ENCODE measurements at regions not wholly inside any gene's neighbourhood (a gene's known extent, or its start where the extent isn't known, plus 50 kb on each side); places are given as distances from the start of the nearest gene placed in this dataset.
"Not testable (repeated sequence)": the region's sequence is repeated elsewhere in the genome, so short reads cannot be mapped to it uniquely, and the experiment has no call there.

DNA sequence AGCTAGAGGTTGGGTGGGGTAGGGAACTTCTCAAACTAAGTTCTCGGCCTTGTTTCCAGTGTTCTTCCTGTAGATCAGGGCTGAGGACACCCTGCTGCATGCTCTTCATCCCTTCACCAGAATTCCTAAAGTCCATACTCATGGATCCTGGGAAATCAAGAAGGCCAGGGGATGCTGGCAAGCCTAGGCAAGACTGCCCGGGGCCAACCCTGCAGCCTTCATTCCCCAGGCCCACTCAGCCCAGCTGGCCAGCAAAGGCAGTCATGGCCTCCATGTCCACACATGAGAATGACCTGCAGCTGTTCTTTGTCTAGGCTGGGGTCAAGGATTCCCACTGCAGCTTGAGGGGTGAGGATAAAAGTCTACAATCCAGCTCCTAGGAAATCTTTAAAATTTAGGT is 109.3 kb upstream of the ETV6 start:
- no peak for DNase-seq

DNA sequence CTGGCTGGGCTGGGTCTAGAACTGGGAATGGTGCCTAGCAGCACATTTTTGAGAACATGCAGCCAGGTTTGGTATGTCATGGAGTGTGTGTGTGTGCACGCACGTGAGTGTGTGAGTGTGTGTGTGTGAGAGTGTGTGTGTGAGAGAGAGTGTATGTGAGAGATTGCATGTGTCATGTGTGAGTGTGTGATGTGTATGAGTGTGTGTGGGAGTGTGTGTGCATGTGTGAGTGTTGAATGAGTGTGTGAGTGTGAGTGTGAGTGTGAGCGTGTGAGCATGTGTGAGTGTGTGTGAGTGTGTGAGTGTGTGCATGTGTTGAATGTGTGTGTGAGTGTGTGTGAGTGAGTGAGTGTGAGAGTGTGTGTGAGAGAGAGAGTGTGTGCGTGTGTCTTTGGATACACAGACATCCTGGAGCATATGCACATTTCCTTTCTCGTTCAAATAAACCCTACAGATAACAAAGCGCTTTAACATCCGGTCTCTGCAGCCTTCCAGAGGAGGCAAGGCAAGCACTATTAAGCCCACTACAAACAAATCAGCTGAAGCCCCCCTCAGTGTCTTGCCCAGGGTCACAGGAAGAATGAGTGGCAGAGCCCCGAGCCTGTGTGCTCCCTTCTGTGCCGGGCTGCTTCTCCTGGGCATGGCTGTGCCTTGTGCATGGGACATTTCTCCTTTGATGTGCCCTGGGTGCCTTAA is 108.7 kb upstream of the ETV6 start:
- no peak for DNase-seq

DNA sequence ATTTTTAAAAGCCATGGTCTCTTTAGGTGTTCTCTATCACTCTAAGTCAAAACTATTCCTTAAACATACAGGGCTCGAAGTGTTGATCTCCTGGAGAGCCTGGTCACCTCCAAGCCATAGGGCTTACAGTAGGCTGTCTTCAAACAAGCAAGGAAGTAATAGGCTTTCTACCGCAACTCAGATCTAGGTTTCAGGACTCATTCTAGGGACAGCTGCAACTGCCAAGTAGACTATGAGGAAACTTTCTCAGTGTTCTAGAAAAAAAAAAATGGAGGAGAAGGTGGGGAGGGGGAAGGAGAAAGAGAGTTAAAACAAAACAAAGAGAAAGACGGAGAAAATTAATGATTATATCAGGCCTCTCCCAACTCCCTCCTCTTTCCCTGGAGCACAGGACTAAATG is 106.9 kb upstream of the ETV6 start:
- DNase-seq = no peak

DNA sequence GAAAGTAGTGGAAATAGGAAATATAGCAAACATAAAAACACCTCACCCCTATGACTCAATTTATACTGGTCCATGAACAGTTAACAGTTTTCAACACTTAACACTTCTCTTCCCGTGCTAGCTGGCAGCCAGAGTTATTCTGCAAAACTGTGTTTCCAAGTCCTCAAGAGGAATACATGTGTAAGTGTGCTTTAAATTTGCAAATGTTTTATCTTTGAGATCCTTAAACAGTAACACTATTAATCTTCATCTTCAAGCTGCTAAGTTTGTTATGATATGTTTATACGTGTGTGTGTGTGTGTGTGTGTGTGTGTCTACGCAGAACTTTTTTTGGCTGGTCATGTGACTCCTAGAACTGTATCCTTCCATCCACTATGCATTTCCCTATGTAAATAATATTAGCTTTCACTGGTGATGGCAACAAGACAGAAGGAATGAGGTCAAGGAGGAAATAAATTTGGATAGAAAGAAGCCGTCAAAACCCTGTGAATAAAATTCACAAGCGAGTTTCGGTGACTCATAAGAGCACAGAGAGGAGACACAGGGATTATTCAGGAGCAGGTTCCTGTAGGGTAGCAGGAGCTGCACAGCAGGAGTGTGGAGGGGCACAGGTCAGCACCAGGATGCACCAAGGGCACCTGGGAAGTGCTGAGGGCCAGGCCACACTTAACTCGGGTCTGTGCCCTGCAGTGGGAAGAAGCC is 105.9 kb upstream of the ETV6 start:
- no peak for DNase-seq

DNA sequence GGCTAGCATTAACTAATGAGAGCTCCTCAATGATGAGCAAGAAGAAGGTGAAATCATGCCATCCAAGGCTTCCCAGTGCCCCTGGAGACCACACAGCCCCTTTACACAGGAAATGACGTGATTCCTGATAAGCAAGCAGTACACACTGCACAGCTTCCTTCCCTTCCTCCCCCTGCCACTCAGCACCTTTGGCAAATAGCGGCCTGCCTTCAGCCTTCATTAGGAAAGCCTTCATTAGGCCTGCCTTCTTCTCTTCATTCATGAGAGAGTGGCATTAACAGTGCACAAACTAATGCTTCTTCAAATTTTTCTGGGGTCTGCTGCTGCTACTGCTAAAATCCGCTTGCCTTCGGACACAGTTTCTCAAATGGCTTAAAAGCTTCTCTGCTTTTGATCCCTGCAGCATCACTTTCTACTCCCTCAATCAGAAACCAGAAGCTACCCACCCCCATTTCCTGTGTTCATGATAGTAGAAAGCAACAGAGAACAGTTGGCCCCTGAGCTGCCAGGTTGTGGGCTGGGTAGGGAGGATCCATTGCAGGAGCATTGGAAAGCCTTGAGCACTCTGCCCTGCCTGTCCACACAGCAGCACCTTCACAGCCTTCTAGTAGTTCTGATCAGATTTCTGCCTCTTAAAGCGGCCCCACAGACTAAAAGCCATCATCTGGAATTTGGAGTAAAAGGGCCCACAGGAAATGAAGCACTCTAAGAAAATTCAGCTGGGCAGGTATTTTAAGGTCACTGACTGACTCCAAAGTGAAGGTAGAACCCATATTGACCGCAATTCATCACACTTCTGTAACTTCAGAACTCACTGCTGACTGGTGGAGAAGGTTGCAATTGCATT is 103.8 kb upstream of the ETV6 start:
- DNase-seq = peak in 1 of 2 donors; percentile 70

DNA sequence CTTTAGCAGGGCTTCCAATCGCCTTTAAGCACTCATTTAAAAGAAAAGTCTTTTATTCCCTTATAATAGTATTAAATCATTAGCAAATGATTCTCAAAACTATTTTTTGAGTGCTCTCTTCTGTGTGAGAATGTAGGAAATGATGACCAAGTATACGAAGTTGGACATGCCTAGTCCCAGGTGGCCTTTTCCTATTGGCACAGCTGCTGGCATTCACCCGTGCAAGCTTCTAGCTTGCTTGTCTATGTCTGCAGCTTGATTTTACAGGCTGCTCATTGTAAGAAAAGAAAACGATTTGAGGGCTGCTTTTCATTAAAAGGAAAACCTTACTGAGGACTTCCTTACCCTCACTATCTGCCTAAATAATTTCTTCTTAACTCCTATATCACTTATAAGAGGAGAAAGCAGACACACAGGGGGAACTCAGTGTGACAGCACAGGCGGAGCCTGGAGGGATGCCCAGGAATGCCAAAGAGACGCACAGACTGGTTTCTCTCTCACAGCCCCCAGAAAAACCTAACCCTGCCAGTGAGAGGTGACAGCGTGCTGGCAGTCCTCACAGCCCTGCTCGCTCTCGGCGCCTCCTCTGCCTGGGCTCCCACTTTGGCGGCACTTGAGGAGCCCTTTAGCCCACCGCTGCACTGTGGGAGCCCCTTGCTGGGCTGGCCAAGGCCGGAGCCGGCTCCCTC is 102.7 kb upstream of the ETV6 start:
- DNase-seq = not testable (repeated sequence)

DNA sequence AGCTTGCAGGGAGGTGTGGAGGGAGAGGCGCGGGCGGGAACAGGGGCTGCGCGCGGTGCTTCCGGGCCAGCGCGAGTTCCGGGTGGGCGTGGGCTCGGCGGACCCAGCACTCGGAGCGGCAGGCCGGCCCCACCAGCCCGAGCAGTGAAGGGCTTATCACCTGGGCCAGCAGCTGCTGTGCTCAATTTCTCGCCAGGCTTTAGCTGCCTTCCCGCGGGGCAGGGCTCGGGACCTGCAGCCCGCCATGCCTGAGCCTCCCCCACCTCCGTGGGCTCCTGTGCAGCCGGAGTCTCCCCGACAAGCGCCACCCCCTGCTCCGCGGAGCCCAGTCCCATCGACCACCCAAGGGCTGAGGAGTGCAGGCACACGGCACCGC is 102.2 kb upstream of the ETV6 start:
- not testable (repeated sequence) for DNase-seq

DNA sequence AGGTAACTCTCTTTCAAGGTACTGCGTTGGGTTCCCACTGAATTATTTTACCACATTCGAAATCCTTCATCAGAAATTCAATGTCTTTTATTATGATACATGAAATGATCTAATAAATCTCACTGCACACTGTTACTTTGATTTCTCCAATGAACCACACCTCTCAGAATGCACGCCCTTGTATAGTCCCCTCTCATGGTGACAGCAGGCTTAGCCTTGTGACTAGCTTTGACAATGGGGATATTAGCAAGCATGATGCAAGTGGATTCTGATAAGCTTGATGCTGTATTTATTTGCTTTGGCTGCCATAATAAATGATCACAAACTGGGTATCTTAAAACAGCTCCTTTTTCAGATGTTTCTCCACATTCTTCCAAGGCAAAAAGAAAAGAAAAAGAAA is 100.4 kb upstream of the ETV6 start:
- DNase-seq = no peak

DNA sequence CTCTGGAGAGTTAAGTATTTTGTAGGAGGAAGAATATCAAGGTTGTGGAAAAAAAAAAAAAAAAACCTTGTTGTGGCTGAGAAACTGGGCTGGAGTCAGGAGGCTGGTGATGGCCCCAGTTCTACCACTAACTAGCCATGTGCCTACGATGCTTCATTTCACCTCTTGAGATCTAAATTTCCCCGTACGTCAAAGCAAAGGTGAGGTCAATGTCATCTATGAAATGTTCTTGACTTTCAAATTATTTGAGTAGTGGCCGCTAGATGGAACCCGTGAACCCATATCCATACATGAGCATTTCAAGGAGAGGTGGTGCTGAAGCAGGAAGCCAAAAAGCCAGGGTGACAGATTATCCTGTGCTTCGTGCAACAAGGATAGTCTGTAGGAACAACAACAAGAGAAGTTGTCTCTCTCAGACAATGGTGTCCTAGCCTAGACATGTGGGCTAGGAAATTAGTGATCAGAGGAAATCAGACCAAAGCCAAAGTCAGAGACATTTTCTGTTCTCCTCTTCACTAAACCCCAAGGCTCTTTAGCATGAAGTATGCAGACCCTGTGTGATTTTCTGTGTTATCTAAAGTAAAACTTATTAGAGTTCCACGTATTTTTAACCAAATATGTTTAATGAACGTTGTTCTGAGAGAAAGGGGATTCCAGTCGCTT is 95.5 kb upstream of the ETV6 start:
- DNase-seq = peak in 1 of 2 donors; percentile 54

DNA sequence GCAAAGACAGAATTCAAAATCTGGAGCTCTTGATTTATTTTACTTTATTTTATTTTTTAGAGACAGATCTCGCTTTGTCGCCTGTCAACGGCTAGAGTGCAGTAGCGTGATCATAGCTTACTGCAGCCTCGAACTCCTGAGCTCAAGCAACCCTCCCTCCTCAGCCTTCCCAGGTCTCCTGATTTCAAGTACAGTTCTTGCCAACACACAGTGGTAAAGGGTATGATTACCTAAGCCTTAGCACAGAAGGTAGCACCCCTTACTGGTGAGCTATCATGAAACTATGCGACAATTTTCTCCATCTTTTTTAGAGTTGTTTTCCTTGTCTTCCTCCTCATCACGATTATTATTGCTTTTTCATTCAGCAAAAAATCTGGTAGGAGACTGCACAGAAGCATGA is 94.3 kb upstream of the ETV6 start:
- DNase-seq = no peak

DNA sequence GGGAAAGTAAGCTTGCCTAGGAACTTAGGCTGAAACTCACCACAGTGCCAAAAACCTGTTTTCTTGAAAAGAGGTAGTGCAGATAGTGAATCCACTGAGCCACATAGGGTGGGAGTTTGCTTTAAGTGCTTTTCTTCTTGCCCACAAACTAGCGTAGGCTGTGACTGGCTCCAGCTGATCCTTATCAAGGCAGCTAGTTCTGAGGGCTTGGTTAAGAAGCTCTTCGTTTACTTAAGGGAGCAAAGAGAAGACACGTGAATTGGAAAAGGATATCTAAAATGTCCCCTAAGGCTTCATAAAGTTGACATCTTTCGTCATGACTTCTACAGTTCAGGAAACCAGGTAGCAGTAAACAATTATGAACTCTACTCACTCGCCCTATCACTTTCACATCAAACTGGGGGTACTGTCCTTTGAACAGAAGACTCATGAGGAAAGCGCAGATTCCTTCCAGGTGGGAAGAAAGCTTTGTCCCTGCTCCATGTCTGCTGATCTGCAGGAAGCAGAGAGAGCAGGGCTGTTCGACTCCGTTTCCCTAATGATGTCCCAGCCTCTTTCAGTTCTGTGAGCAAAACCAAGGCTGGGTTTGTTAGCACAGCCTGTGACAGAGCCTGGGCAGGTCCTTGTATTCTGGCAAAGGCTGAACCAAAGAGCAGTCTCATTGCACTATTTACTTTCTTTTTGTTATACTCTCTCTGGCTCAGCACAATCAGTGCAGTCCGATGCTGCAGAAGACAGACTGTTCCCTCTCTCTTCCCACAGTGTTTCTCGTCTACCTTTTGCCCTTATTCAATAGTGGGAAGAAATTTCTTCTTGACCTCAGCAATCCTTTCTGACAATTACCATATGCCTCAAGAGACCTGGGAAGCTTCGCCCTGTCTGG is 93.5 kb upstream of the ETV6 start:
- peak in 1 of 2 donors; percentile 29 for DNase-seq

DNA sequence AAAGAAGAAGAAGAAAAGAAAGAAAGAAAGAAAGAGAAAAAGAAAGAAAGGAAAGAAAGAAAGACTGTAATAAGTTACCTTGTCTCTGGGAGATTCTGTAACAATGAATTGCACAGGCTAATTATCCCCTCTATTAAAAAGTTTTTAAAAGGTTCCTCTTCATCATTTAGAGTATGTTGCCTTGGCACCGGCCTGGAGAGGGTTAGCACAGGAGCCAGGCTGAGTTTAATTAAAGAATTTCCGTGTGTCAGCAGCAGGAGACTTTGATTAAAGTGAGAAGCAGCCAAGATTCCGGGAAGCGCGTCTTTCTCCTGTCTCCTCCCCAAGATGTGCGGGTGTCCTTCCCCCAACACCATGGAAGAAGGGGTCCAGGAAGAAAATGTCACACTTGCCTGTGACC is 92.8 kb upstream of the ETV6 start:
- no peak for DNase-seq

DNA sequence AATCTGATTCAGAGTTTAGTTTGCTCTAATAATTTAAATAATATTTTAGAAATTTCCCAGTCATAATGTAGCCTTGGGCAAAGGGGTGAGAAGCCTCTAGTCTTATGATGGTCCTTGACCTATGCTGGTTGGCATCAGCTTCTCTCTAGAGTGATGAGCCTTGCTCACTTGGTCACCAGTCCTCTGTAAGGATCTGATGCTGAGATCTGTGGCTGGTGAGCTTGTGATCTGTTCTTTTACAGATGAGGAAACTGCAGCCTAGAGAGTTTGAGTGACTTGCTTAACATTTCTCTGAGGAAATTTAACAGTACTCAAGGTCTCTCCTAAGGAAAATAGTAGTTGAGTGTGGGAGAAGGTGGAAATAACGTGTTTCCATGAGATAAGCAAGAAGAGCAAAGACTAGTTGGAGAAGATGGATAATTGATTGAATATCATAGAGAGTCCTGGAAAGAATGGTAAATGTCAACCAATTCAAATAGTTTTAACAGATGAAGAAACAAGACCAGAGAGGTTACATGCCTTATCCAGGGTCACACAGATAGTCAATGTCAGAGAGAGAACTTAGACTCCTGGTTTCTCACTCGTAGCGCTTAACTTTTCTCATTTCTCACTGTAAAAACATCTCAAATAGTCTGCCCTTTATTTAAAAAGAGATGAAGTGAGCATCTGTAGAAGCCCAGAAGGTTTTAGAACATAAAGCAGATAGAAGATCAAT is 89.7 kb upstream of the ETV6 start:
- DNase-seq = no peak

DNA sequence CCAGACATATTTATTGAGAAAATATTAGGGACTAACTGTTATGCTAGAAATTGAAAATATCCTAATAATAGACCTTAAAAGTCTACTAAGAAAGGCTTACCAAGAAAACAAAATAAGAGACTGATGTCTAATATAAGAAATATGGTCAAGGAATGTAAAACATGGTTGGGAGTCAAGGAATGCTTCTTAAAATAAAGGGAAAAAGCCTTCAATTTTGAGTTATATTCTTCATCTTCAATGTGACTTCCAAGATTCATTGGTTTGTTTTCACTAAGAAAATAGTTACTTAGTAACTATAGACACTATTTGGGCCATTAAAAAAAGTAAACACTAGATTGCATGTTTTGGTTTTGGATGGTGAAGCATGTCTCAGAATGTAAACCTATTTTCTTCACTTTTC is 88.1 kb upstream of the ETV6 start:
- DNase-seq = no peak

DNA sequence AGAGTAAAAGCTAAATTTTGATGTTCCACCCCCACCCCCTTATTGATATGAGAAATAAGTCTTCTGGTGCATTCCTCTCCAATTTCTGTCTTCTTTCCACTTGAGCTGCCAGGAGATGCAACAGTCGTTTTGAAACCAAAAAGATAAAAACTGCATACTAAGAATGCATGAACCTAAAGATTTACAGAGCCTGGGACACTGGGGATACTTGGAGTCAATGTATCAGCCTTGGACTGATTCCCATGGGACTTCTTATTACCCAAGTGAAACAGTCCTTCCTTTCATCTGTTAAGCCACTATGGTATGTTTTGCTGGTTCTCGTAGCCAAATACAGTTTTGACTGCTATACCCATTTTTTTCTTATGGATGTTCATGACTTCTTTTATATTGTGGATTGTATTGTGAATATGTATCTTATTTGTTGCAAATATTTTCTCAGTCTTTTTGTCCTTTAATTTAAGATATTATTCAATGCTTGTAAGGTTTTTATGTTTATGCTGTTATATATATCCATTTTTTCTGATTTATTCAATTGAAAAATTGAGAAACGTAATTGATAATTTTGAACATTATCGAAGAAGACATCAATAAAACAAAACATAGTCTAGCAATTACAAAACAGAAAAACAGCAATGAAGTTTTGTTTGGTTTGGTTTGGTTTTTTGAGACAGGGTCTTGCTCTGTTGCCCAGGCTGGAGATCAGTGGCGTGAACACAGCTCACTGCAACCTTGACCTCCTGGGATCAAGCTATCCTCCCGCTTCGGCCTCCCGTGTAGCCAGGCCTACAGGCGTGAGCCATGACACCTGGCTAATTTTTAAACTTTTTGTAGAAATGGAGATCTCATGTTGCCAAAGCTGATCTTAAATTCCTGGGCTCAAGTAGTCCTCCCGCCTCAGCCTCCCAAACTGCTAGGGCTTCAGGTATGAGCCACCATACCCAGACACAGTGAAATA is 85.4 kb upstream of the ETV6 start:
- no peak for DNase-seq

DNA sequence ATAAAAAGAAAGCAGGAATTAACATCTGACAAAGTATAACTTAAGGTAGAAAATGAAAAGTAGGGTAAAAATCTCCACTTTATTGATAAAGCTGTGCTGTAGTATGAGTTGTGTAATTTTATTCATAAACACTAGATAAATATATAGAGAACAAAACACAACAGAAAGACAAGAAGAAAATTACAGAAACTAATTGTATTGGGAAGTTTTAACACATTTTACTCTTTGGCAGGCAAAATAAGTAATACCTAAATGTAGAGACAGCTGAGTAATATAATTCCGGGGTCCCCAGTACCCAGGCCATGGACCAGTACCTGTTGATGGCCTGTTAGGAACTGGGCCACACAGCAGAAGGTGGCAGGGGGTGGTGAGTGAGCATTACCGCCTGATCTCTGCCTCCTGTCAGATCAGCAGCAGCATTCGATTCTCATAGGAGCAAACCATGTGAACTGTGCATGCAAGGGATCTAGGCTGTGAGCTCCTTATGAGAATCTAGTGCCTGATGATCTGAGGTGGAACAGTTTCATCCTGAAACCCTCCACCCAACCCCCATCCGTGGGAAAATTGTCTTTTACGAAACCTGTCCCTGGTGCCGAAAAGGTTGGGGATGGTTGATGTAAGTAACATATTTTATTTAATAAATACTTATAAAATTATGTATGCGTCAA is 84.4 kb upstream of the ETV6 start:
- no peak for DNase-seq

DNA sequence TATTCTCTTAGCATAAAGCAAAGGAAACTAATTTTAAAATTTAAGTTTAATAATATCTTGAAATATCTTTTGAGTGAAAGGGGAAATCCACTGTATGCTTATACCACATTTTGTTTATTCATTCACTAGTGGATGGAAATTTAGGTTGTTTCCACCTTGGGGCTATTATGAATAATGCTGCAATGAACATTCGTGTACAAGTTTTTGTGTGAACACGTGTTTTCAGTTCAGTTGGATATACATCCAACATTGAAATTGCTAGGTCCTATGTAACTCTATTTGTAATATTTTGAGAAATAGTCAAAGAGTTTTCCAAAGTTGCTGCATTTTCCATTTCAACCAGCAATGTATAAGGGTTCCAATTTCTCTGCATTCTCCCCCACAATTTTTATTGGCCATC is 83.7 kb upstream of the ETV6 start:
- no peak for DNase-seq

DNA sequence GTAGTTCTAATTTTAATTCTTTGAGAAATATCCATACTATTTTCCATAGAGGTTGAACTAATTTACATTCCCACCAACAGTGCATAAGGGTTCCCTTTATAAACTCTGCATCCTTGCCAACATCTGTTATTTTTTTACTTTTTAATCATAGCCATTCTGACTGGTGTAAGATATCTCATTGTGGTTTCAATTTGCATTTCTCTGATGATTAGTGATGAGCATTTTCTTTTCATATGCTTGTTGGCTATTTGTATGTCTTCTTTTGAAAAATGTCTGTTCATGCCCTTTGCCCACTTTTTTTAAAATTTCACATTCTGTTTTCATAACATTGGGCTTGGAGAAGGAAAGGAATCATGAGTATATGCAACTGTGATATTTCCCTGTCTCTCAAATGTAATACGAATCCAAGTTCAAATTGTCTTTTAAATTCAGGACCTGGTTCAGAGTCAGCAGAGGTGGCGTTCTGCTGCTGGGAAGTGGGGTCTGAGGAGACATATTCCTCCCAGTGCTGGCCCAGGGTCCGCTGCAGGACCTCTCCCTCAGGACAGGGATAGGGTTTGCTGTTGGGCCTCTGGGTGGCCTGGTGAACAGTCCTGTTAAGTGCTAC is 81.2 kb upstream of the ETV6 start:
- DNase-seq = no peak

Measured in bone marrow (tissue), 2 donors.